H9 (cell line): ENCODE measurements at regions not wholly inside any gene's neighbourhood (a gene's known extent, or its start where the extent isn't known, plus 50 kb on each side); places are given as distances from the start of the nearest gene placed in this dataset.
"Not testable (repeated sequence)": the region's sequence is repeated elsewhere in the genome, so short reads cannot be mapped to it uniquely, and the experiment has no call there.

Source experiments
- DNase-seq: peaks from one replicate; pipeline ENCODE4 v3.0.0-alpha.2; 2017
- H2AFZ ChIP-seq: one replicate; pipeline ENCODE4 v1.6.1; 2013; ENCODE audit warnings: mild to moderate bottlenecking, low read length, control low read depth, moderate library complexity
- H2AK5ac ChIP-seq: 2 replicates; pipeline ENCODE4 v1.6.1; 2013; ENCODE audit warnings: low read length, control low read depth, mixed read lengths; ENCODE audit not compliant: insufficient read length
- H2BK120ac ChIP-seq: one replicate; pipeline ENCODE4 v1.6.1; 2013; ENCODE audit warnings: low read depth, mild to moderate bottlenecking, low read length, control low read depth, inconsistent platforms; ENCODE audit not compliant: poor library complexity, severe bottlenecking
- H2BK12ac ChIP-seq: 2 replicates; pipeline ENCODE4 v1.6.1; 2013; ENCODE audit warnings: low read length, control low read depth, mixed read lengths, low read depth; ENCODE audit not compliant: insufficient read length
- H2BK15ac ChIP-seq: 2 replicates; pipeline ENCODE4 v1.6.1; 2013; ENCODE audit warnings: low read depth, low read length, control low read depth
- H2BK20ac ChIP-seq: one replicate; pipeline ENCODE4 v1.6.1; 2013; ENCODE audit warnings: low read depth, mild to moderate bottlenecking, low read length, control low read depth, inconsistent platforms; ENCODE audit not compliant: poor library complexity, severe bottlenecking
- H2BK5ac ChIP-seq: 2 replicates; pipeline ENCODE4 v1.6.1; 2013; ENCODE audit warnings: low read length, control low read depth, mixed read lengths; ENCODE audit not compliant: insufficient read length
- H3K14ac ChIP-seq: 2 replicates; pipeline ENCODE4 v1.6.1; 2013; ENCODE audit warnings: low read length, control low read depth; ENCODE audit not compliant: insufficient read depth
- H3K18ac ChIP-seq: 2 replicates; pipeline ENCODE4 v1.6.1; 2013; ENCODE audit warnings: low read depth, mild to moderate bottlenecking, mixed read lengths, low read length, control low read depth; ENCODE audit not compliant: insufficient read length
- H3K23ac ChIP-seq: 2 replicates; pipeline ENCODE4 v1.6.1; 2013; ENCODE audit warnings: low read length, control low read depth, mixed read lengths, low read depth; ENCODE audit not compliant: insufficient read length
- H3K23me2 ChIP-seq: 2 replicates; pipeline ENCODE4 v1.6.1; 2013; ENCODE audit warnings: low read depth, mild to moderate bottlenecking, mixed read lengths, low read length, control low read depth; ENCODE audit not compliant: insufficient read length, poor library complexity, severe bottlenecking
- H3K27ac ChIP-seq: 2 replicates; pipeline ENCODE4 v1.5.1; 2013; ENCODE audit warnings: low read length, control low read depth, mixed read lengths, low read depth; ENCODE audit not compliant: insufficient read length
- H3K27me3 ChIP-seq: 2 replicates; pipeline ENCODE4 v1.6.1; 2013; ENCODE audit warnings: low read length, control low read depth, inconsistent platforms; ENCODE audit not compliant: insufficient read depth
- H3K4ac ChIP-seq: 2 replicates; pipeline ENCODE4 v1.6.1; 2013; ENCODE audit warnings: low read depth, mild to moderate bottlenecking, control low read depth, inconsistent platforms, low read length, moderate library complexity
- H3K4me1 ChIP-seq: 2 replicates; pipeline ENCODE4 v1.6.1; 2013; ENCODE audit warnings: low read length, control low read depth, inconsistent platforms; ENCODE audit not compliant: insufficient read depth
- H3K4me2 ChIP-seq: 2 replicates; pipeline ENCODE4 v1.6.1; 2013; ENCODE audit warnings: low read length, control low read depth, mixed read lengths; ENCODE audit not compliant: insufficient read length, insufficient read depth
- H3K56ac ChIP-seq: 2 replicates; pipeline ENCODE4 v1.6.1; 2013; ENCODE audit warnings: low read depth, mild to moderate bottlenecking, mixed read lengths, low read length, control low read depth; ENCODE audit not compliant: insufficient read length
- H3K79me1 ChIP-seq: 2 replicates; pipeline ENCODE4 v1.6.1; 2013; ENCODE audit warnings: low read depth, mild to moderate bottlenecking, moderate library complexity, low read length, control low read depth, inconsistent platforms; ENCODE audit not compliant: insufficient read depth, poor library complexity, severe bottlenecking
- H3K79me2 ChIP-seq: 2 replicates; pipeline ENCODE4 v1.6.1; 2013; ENCODE audit warnings: low read length, control low read depth, inconsistent platforms; ENCODE audit not compliant: insufficient read depth
- H3K9ac ChIP-seq: 2 replicates; pipeline ENCODE4 v1.6.1; 2013; ENCODE audit warnings: low read length, control low read depth, mixed read lengths; ENCODE audit not compliant: insufficient read length; ENCODE audit errors: extremely low read depth
- H3K9me3 ChIP-seq: one replicate; pipeline ENCODE4 v1.6.1; 2013; ENCODE audit warnings: low read depth, low read length, inconsistent platforms; ENCODE audit not compliant: control insufficient read depth
- H3T11ph ChIP-seq: one replicate; pipeline ENCODE4 v1.6.1; 2013; ENCODE audit warnings: mild to moderate bottlenecking, low read length, control low read depth, inconsistent platforms
- H4K20me1 ChIP-seq: one replicate; pipeline ENCODE4 v1.6.1; 2013; ENCODE audit not compliant: control insufficient read depth, insufficient read length, insufficient read depth
- H4K5ac ChIP-seq: 2 replicates; pipeline ENCODE4 v1.6.1; 2013; ENCODE audit warnings: low read depth, mild to moderate bottlenecking, mixed read lengths, low read length, control low read depth; ENCODE audit not compliant: insufficient read length
- H4K8ac ChIP-seq: replicated peaks from 2 replicates; pipeline ENCODE4 v1.6.1; 2013; ENCODE audit warnings: low read length, control low read depth, mixed read lengths, low read depth; ENCODE audit not compliant: insufficient read length
- H4K91ac ChIP-seq: 2 replicates; pipeline ENCODE4 v1.6.1; 2013; ENCODE audit warnings: low read depth, mild to moderate bottlenecking, moderate library complexity, mixed read lengths, low read length, control low read depth; ENCODE audit not compliant: insufficient read length
- H3K27ac Mint-ChIP-seq, 3 experiments: 2 replicates in 2 of 3; 3 replicates in 1 of 3; pipeline ENCODE4 v1.8.0; 2020 to 2021; ENCODE audit warnings: mixed read lengths in 3 of 3, mild to moderate bottlenecking in 1 of 3, moderate library complexity in 1 of 3
- H3K27me3 Mint-ChIP-seq: 2 replicates; pipeline ENCODE4 v1.8.0; 2021; ENCODE audit warnings: low read depth, mild to moderate bottlenecking, moderate library complexity, mixed read lengths
- H3K36me3 Mint-ChIP-seq, 3 experiments: 2 replicates in 2 of 3; 3 replicates in 1 of 3; pipeline ENCODE4 v1.8.0; 2020 to 2021; ENCODE audit warnings: low read depth in 3 of 3, mixed read lengths in 3 of 3; ENCODE audit not compliant: insufficient read depth in 1 of 3
- H3K4me1 Mint-ChIP-seq, 2 experiments: 2 replicates each; pipeline ENCODE4 v1.8.0; 2020; ENCODE audit warnings: mixed read lengths in 2 of 2
- H3K4me3 Mint-ChIP-seq, 2 experiments: 2 replicates in 1 of 2; 3 replicates in 1 of 2; pipeline ENCODE4 v1.8.0; 2020 to 2021; ENCODE audit warnings: mild to moderate bottlenecking in 2 of 2, mixed read lengths in 2 of 2, moderate library complexity in 1 of 2
- H3K9me3 Mint-ChIP-seq, 2 experiments: 2 replicates in 1 of 2; 3 replicates in 1 of 2; pipeline ENCODE4 v1.8.0; 2020; ENCODE audit warnings: mild to moderate bottlenecking in 2 of 2, mixed read lengths in 2 of 2, moderate library complexity in 1 of 2
- CTCF ChIP-seq: fragments of 200-600 bp; sonication (generic); conservative IDR thresholded peaks from 3 replicates; pipeline ENCODE4 v1.8.0; 2021; ENCODE audit warnings: antibody characterized with exemption, mild to moderate bottlenecking
- WGBS: extraction: QIAGEN DNeasy Blood & Tissue Kit; methylation state at CpG from one replicate; pipeline ENCODE4 v1.1.7; 2013; ENCODE audit warnings: missing lambda C conversion rate, low lambda C conversion rate, mixed read lengths; ENCODE audit not compliant: insufficient read length; ENCODE audit errors: extremely low coverage; 5-methylcytosine and 5-hydroxymethylcytosine counted together

GRCh38 chr12:24349051-24349799, 399.8 kb upstream of the SOX5 start:
- H3K4me1 ChIP-seq: no peaks in the 10 kb centered on the region
- H2BK120ac ChIP-seq: no peak overlapping the region
- H3K4me3 Mint-ChIP-seq: no peak overlapping the region
- no peak overlapping the region for H2AK5ac ChIP-seq
- no peak overlapping the region for H3T11ph ChIP-seq
- H3K23ac ChIP-seq: no peak overlapping the region
- no peak overlapping the region for H3K4ac ChIP-seq
- no peaks in the 10 kb centered on the region for H3K27me3 ChIP-seq
- H2BK5ac ChIP-seq: no peak overlapping the region
- no peak overlapping the region for H3K14ac ChIP-seq
- H4K91ac ChIP-seq: no peak overlapping the region
- peaks cover 5 to 10% (median 6%) of the 10 kb centered on the region in 3 experiments; a peak in 4 of 7 replicates for H3K36me3 Mint-ChIP-seq
- no peak overlapping the region for H4K5ac ChIP-seq
- no peaks in the 10 kb centered on the region for H3K79me1 ChIP-seq
- no peak overlapping the region for H3K27ac ChIP-seq
- H4K8ac ChIP-seq: no peak overlapping the region
- no peak overlapping the region for H2BK20ac ChIP-seq
- H4K20me1 ChIP-seq: no peaks in the 10 kb centered on the region
- H3K4me2 ChIP-seq: no peak overlapping the region
- peaks cover 3% of the 10 kb centered on the region in 2 experiments; a peak in 3 of 4 replicates for H3K4me1 Mint-ChIP-seq
- H3K18ac ChIP-seq: no peak overlapping the region
- no peak overlapping the region for H3K27ac Mint-ChIP-seq
- DNase-seq: no peak
- no peak for TF ChIP-seq CTCF
- H3K9me3 ChIP-seq: no peaks in the 10 kb centered on the region
- H3K56ac ChIP-seq: no peak overlapping the region
- H3K9me3 Mint-ChIP-seq: peaks cover 9 to 10% of the 10 kb centered on the region in 2 experiments
- WGBS: no CpG with 5 or more reads among the region's 4 CpGs
- H3K9ac ChIP-seq: no peak overlapping the region
- H3K27me3 Mint-ChIP-seq: no peaks in the 10 kb centered on the region; the same call in 1 of the 2 replicates
- no peaks in the 10 kb centered on the region for H3K23me2 ChIP-seq
- H3K79me2 ChIP-seq: no peaks in the 10 kb centered on the region
- no peak overlapping the region for H2AFZ ChIP-seq
- H2BK12ac ChIP-seq: no peak overlapping the region
- H2BK15ac ChIP-seq: no peak overlapping the region

GRCh38 chr12:24348180-24348579, 398.7 kb upstream of the SOX5 start:
- not testable (repeated sequence) for H3K79me2 ChIP-seq, H3K56ac ChIP-seq, H2BK120ac ChIP-seq, H3K4me2 ChIP-seq, H3K4me3 Mint-ChIP-seq, H3K23me2 ChIP-seq, H3K14ac ChIP-seq, H4K91ac ChIP-seq, H4K20me1 ChIP-seq, H4K8ac ChIP-seq, H3K18ac ChIP-seq, H3K4me1 ChIP-seq, H3T11ph ChIP-seq, H3K4me1 Mint-ChIP-seq, H3K36me3 Mint-ChIP-seq, H3K9me3 Mint-ChIP-seq, DNase-seq, H2BK20ac ChIP-seq, H3K27ac ChIP-seq, H3K9me3 ChIP-seq, H3K27me3 Mint-ChIP-seq, H3K79me1 ChIP-seq, H2BK15ac ChIP-seq, H2AK5ac ChIP-seq, H3K23ac ChIP-seq, H2BK5ac ChIP-seq, H2AFZ ChIP-seq, H4K5ac ChIP-seq, H3K9ac ChIP-seq, H3K27ac Mint-ChIP-seq, H3K4ac ChIP-seq, H3K27me3 ChIP-seq, H2BK12ac ChIP-seq
- no CpG with 5 or more reads among the region's 5 CpGs for WGBS
